DMS 273 (cell line): ENCODE measurements at regions not wholly inside any gene's neighbourhood (a gene's known extent, or its start where the extent isn't known, plus 50 kb on each side); places are given as distances from the start of the nearest gene placed in this dataset.

Experiments used
- DNase-seq: peaks from one replicate; lab custom pipeline; 2025; ENCODE audit not compliant: unreplicated experiment; lab: John Stamatoyannopoulos, UW

DNA sequence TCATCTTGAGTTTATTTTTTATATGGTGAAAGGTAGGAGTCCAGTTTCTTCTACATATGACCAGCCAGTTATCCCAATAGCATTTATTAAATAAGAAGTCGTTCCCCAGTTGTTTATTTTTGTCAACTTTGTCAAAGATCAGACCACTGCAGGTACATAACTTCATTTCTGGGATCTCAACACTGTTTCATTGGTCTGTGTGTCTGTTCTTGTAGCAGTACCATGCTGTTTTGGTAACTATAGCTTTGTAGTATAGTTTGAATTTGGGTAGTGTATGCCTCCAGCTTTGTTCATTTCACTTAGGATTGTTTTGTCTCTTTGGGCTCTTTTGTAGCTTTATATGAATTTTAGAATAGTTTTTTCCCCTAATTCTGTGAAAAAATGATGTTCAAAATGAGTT lies 340.4 kb upstream of the PCDH20 start:
- no peak for DNase-seq

DNA sequence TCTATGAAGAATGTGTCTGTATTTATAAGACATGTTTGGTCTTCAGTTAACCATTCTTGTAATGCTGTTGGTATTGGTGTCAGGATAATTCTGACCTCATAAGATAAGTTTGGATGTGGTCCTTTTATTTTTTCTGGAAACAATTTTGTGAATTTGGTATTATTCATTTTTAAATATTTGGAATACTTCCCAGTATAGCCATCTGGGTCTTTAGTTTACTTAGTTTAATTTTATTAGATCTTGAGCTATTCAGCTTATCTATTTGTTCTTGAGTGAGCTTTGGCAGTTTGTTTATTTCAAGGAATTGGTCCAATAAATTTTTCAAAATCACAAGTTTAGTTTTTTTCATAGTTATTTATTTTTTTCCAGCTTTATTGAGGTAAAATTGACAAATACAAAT lies 335.4 kb upstream of the PCDH20 start:
- no peak for DNase-seq

DNA sequence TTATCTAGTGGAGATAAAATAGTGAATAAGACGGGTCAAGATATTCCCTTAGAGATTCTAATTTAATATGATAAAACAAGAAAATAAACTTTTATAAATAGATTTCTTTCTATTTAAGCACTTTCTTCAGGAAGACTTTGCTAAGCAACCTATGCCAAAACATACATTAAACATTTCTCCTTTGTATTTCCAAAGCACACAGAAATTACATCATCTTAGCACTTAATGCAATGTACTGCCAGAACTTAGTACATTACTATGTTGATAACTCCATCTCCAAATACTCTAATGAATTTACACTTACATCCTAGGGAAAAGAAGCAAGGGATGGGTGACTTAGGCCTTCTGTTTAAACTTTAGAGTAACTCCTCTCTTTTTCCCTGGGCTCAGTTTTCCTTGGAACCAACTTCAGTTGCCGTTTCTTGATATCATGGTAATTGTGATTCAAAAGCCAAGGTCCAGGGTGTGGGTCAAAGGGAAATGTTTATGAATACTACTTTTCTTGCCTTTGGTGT lies 322.6 kb upstream of the PCDH20 start:
- no peak for DNase-seq

DNA sequence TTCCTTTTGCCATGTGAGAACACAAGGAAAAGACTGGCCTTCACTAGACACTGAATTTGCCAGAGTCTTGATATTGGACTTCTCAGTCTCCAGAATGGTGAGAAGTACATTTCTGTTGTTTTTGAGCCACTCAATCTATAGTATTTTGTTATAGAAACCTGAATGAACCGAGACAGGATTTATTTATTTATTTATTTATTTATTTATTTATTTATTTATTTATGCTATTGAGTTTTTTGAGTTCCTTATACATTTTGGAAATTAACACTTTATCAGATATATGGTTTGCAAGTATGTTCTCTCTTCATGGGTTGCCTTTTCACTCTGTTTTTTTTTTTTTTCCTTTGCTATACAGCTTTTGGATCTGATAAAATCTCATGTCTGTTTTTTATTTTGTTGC lies 319.0 kb upstream of the PCDH20 start:
- no peak for DNase-seq

DNA sequence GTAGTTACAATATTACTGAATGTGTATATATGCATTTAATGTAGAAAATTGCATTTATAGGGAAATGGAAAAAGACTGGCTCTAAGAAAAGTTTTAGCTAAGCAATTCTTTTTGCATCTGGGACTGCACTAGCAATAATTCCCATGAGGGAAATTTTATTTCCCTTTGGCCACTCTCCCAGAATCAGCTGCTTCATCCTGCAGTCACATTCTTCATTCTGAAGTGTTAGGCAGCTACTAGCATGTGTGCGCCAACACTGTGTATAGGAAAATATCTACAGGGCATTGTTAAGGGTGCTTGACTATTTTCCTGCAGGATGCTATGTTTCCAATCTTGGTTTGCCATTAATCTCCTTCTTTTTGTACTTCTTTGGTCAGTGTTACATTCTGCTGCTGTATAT lies 312.8 kb upstream of the PCDH20 start:
- DNase-seq = peak; percentile 46

DNA sequence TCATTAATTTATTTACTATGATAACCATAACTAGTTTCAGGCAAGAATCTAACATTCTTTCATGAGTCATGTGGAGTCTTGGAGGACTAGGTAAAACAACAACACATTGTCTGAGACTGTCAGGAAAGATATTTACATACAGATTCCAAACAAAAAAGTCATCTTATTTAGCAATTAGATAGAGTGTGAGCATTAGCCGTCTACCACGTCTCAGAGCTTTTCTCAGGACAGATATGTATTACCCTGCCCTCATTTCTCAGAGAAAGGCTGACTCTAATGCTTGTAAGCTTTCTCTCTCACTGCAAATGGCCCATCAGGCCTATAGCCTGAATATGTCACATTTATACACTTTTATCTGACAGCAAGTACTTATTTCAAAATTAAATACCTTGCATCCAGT lies 312.1 kb upstream of the PCDH20 start:
- DNase-seq = no peak

- DNase-seq = no peak
Observed at GRCh38 chr13:61725806-61726205, 310.2 kb upstream of the PCDH20 start.

- no peak for DNase-seq
Observed at GRCh38 chr13:61722119-61722518, 306.5 kb upstream of the PCDH20 start.

DNA sequence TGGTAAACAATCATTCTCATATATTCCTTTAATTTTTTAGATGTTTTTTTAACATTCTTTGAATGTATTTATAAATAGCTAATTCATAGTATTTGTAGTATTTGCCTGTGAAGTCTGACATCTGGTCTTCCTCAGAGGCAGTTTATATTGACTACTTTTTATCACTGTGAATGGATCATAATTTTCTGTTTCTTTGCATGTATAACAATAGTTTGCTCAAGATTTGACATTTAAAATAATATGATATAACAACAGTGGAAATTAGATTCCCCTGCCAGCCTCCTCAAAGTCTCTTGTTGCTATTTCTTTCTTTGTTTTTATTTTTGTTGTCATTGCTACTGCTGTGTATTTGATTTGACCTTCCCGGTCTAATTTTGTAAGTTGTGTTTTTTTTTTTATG lies 297.0 kb upstream of the PCDH20 start:
- DNase-seq = no peak

- DNase-seq = no peak
Observed at GRCh38 chr13:61709258-61709657, 293.6 kb upstream of the PCDH20 start.

GRCh38 chr13:61706899-61707298 lies 291.2 kb upstream of the PCDH20 start:
- no peak for DNase-seq

DNA sequence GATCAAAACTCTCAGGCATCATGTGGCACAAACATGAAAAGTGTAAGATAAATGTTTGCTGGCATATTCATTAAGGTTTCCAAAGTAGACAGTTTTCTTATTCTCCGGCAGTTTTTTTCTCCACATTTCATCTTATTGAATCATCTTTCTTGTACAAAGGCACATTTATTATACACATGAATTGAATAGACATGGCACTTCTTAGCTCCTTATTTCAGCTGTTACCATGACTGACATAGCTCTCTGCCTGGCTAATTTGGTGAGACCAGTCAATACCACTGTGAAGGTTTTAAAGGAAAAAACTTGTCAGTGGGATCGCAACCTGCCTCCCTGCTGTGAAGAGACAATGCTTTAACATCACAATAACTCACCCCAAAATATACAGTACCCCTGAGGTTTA lies 285.0 kb upstream of the PCDH20 start:
- no peak for DNase-seq

DNA sequence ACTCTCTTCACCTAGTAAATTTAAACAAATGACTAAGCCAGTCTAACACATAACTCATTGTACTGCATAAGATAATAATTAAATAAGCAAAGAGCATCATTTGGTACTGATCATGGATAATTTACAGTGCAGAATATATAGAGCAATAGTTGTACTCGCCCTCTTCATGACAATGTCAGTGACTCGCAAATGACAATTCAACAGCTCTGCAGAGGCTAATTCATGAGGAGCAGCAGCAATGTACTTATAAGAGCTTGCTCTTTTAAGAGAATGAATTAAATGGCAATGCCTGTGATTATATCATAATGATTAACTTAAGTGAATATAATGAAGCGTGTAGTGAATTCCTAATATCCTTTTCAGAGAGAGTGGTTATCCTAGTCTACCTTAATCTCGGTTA lies 284.5 kb upstream of the PCDH20 start:
- DNase-seq = no peak

- DNase-seq = no peak
Observed at GRCh38 chr13:61696676-61697075, 281.0 kb upstream of the PCDH20 start.

DNA sequence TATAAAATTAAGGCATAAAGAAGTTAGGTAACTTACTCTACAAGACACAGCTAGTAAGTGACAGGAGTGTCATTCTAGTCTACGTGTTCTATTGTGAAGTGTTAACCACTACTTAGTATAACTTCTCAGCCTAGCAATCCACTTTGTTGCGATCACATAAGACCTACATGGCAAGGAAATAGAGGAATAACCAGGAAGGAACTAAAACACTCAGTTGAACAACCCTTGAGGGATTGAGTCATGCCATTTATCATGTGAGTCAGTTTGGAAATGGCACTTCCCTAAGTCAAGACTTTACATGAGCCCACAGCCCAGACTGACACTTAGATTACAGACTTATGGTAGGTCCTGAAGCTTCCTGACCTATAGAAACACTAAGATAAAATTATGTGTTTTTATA lies 279.5 kb upstream of the PCDH20 start:
- no peak for DNase-seq

DNA sequence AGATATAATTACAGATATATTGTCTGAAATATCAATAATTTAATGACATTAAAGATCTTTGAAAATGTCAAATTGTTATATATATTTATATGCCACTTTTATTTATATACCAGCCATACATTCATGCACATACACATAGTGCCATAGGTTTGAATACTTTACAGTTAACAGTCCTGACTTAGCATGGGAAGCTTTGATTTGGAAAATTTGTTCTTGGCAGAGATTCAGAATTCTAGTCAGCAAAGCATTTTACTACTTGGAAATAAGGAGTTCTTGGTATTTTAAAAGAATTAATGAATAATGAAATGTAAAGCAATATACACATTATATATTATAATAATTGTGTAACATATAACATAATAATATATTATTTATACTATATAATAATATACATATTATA lies 277.0 kb upstream of the PCDH20 start:
- no peak for DNase-seq

- peak; percentile 25 for DNase-seq
Observed at GRCh38 chr13:61685682-61686012, 270.0 kb upstream of the PCDH20 start.

DNA sequence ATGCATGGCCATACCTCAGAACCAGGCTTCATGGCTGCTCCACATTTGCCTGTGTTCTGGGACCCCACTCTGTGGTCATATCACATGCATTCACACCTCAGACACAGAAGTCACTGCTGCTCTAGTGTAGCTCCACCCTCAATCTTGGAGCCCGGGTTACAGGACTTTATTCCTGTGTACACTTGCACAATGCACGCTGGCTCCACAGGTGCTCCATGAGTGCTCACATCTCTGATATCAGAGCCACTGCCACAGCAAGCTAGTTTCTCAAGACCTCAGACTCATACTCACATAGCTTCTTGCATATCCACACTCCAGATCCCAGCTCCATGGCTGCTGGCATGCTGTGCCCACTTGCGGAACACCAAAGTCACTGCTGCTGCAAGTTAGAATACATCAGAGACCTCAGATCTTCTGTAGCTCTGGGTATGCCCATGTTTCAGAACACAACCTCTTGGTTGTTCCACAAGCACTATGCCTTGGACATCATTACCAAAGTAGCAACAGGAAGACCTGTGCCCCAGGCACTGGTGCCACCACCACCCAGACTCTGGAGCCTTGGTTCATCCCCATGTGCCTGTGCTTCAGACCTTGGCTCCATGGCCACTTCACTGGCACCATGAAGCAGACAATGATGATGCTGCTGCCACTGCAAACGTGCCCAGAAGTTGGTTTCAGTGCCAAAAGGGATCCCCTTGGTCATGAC lies 269.5 kb upstream of the PCDH20 start:
- no peak for DNase-seq

- DNase-seq = no peak
Observed at GRCh38 chr13:61672756-61673155, 257.1 kb upstream of the PCDH20 start.

- no peak for DNase-seq
Observed at GRCh38 chr13:61670384-61671161, 254.9 kb upstream of the PCDH20 start.

GRCh38 chr13:61664801-61665705 lies 249.4 kb upstream of the PCDH20 start:
- DNase-seq = no peak

GRCh38 chr13:61654481-61654880 lies 238.8 kb upstream of the PCDH20 start:
- no peak for DNase-seq
